ENCODE measurements at regions not wholly inside any gene's neighbourhood (a gene's known extent, or its start where the extent isn't known, plus 50 kb on each side); places are given as distances from the start of the nearest gene placed in this dataset.

DNA sequence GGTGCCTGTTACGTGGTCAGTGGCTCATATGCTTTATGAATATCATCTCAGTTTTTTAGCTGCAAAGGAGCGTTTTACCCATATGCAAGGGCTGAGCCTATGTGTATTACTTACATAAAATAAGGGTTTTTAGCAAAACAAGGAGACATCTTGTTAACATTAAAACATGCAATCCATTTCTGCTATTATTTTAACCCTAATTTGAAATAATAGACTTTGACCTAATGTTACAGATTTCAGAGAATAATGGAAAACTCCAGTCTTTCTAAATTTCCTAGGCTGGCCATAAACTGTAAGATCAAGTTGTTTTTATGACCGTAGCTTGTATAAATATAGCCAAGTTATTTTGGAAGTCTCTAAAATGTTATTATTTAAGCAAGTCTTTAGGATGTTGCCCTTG, 121.1 kb upstream of the SEMA6A start:
- DNase-seq (ENCODE audit: low spot score), result no peak

- DNase-seq (ENCODE audit: low spot score), result no peak
Measured at GRCh38 chr5:116686438-116686837, 111.8 kb upstream of the SEMA6A start.

GRCh38 chr5:116685931-116686330, 111.3 kb upstream of the SEMA6A start:
- DNase-seq (ENCODE audit: low spot score), result no peak

DNA sequence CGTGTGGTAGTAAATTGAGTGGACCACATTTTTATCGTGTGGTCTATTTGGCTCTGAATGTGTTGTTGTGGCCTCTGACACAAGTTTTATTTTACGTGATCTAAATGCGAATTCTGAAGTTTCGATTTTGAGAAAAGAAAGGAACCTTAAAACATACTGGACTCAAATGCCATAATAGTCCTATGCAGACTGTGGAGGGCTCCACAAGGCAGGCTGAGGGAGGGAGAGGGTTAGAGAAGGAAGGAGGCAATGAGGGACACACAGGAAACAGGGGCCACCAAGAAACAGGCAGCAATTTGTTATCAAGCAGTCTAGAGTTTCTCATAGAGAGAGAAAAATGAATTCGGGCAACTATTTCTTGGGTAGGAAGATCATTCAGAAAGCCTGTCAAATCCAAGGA, 110.4 kb upstream of the SEMA6A start:
- no peak for DNase-seq (ENCODE audit: low spot score)

DNA sequence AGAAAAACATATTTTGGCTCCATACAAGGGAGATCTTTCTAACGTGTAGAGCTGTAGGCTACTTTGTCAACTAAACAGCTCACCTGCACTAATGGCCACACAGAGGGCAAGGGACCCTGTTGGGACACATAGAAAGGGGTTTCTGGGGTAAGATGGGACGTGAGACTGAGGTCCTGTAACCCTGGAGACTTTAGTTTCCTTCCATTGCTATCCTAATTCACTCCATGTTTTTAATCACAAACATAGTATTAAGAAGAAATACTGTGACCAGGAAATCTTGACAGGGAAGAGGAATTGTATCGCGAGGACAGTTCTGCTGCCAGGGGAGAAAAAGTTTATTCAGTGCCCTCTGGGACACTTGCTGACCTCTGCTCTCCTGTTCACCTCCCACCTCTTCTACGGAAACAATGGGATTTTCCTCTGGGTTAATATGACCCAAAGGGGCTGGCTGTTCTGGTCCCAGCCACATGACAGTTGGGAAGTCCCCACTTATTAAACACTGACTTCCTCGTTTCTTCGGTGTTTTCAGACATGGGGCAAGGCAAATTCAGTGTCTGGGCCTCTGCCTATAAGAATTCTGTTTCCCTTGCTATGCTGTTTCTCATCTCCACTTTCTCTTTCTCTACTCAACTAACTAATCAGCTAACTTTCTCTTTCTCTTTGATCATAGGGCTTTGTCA, 106.9 kb upstream of the SEMA6A start:
- DNase-seq (ENCODE audit: low spot score), result no peak

GRCh38 chr5:116675626-116675910, 100.9 kb upstream of the SEMA6A start:
- no peak for DNase-seq (ENCODE audit: low spot score)

GRCh38 chr5:116674881-116675625, 100.4 kb upstream of the SEMA6A start:
- DNase-seq (ENCODE audit: low spot score), result no peak

DNA sequence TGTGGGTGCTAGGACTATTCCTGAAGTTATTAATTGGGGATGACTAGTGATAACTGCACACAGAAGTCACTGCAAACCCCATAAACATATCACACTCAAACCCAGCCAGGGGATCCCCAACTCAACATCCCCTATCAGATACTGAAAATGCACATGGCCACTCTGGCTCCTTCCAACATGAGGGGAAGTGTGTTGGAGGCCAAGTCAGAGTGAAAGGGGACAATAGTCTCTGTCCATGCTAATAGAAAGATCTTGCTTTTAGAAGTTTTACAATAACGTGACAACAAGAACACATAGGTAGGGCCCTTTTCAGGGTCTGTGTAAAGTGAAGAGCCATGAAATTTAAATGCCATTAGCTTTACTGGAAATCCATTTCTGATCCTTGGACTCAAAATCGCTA, 98.8 kb upstream of the SEMA6A start:
- DNase-seq (ENCODE audit: low spot score), result no peak

DNA sequence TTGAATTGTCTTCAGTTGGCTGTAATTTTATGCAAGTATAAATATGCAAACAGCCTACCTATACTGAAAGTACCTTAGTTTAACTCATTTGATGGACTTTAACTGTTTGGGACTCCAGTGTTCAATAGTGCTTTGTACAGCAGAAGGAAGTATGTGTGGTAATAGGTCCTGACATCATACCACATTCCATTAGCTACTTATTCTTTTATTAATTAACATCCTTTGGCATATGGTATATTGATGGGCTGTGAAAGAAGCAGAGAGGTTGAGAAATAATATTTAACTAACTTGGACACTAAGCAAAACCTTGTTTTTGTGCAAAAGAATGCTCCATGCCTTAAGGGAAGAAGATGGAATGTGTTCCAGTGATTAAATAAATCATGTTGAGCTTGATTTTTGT, 97.6 kb upstream of the SEMA6A start:
- DNase-seq (ENCODE audit: low spot score), result no peak

DNA sequence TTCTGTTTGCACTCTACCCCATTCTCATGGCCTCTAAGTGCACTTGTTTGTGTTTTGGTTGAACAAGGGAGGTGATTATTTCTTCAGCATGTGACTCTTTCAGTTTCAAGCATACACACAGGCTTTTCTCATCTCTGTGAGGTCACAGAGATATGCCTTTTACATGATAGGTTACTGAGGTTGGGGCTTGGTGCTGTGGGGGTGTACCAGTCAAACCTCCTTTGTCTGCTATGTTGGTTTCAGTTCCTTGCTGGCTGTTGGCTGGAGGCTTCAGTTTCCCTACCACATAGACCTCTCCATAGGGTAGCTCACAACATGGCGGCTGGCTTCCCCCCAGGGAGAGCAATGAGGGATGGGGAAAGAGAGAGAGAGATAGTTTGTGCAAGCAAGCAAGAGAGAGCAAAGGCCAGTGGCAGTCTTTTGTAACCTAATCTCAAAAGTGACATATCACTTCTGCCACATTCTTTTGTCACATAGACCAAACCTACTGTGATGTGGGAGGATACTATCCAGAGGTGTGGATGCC, 96.7 kb upstream of the SEMA6A start:
- DNase-seq (ENCODE audit: low spot score), result no peak

GRCh38 chr5:116669261-116670031, 94.8 kb upstream of the SEMA6A start:
- DNase-seq (ENCODE audit: low spot score), result no peak

GRCh38 chr5:116668390-116668789, 93.8 kb upstream of the SEMA6A start:
- DNase-seq (ENCODE audit: low spot score), result no peak

DNA sequence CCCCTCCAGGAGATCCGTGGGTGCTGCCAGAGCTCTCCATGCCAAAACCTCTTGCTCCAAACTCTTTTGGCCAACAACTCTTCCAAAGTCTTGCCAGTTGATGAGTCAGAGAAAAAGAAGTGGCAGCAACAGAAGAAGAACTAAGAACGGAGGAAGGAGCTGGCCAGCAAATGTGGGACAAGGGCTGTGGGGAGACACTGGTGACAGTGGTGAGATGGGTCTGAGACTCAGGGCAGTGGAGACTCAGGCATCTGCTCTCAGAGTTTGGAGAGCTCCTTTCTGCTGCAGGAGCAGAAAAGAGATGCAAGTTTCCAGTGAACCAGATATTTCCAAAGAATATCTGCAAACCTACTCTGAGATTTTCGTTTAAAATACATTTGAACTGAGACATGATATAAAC, 92.3 kb upstream of the SEMA6A start:
- DNase-seq (ENCODE audit: low spot score), result no peak

DNA sequence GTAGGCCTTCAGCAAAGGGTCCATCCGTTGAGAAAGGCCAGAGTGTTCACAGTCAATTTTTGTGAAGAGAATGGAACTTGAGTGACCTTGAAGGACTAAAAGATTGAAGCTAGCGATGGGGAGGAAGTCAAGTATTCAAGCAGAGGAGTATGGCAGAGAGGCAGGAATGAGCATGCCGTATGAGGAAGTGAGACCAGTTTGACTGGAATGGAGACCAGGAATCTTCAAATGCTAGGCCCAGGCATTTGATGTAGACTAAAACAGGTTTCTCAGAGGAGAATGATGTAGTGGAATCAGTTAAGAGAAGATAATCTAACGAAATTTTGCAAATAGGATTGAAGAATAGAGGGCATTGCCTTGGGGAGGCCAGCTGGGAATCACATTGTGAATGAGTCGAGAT, 90.4 kb upstream of the SEMA6A start:
- no peak for DNase-seq (ENCODE audit: low spot score)

DNA sequence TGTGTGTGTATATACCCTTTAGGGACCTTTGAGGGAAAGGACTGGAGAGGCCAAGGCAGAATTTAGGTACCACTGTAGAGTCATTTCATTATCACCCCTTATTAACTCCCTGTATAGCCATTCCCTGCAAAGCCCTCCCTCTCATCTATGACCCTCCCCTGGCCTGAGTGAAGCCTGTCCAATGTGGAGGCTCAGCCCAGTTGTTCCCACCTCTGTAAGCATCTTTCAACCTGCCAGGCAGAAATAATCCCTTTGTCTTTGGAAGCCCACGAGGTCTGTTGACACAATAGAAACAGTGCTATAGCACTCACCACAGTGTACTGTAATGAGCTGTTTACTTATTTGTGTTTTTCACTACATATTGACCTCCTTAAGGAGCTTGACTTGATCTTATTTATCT, 88.5 kb upstream of the SEMA6A start:
- DNase-seq (ENCODE audit: low spot score), result no peak

- no peak for DNase-seq (ENCODE audit: low spot score)
Measured at GRCh38 chr5:116661419-116661818, 86.8 kb upstream of the SEMA6A start.

DNA sequence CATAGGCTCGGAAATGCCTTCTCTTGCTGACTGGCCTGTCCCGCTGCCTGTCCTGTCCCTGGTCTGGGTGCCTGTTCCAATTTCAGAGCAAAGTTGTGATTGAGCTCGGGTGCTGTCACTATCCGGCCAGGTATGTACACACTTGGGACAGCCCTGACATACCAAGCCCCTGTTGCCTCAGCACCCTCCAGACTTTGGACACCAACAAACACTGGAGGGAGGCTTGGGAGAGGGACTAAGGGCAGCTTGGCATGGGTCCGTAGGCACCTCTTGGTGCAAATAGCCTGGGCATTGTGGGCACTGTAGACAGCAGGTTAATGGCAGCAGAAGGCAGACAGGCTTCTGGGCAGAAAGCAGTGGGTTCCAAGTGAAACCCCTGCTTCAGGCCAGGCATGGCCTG, 86.3 kb upstream of the SEMA6A start:
- no peak for DNase-seq (ENCODE audit: low spot score)

DNA sequence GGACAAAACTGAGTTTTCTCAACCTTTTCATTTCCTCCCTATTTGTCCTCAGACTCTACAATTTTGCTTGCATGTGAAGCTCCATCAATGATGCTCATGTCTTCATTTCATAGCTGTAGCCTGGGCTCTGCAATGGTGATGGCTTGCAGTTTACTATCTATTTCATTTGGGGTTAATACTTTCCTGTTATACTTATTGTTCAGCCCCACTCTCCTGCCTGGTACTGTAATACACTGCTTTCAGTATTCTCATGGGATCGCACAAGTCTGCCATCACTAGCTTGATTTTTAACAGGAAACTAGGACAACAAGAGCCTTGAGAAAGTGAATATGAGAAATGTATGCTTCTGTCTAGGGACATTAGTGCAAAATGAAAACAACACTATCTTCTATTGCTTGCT, 84.2 kb upstream of the SEMA6A start:
- DNase-seq (ENCODE audit: low spot score), result no peak

- no peak for DNase-seq (ENCODE audit: low spot score)
Measured at GRCh38 chr5:116658141-116658540, 83.5 kb upstream of the SEMA6A start.

- DNase-seq (ENCODE audit: low spot score), result no peak
Measured at GRCh38 chr5:116655431-116655830, 80.8 kb upstream of the SEMA6A start.

DNA sequence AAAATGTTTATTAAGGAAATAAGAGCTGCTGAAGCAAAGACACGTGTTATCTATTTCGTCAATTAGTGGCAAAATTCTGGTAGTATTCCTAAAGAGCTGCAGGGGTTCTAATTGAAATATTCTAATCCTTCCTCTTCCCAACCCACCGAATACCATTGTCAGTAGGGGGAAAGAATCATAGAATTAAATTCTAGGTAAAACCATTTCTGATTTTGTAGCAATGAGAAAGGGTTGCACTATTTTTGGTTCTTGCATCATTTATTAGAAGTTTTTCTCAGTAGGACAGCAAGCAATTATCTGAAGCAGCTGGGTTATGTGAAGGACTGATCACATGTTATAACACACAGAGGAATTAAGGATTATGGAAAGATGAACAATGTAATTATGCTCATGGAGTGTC, 80.3 kb upstream of the SEMA6A start:
- DNase-seq (ENCODE audit: low spot score), result no peak

DNA sequence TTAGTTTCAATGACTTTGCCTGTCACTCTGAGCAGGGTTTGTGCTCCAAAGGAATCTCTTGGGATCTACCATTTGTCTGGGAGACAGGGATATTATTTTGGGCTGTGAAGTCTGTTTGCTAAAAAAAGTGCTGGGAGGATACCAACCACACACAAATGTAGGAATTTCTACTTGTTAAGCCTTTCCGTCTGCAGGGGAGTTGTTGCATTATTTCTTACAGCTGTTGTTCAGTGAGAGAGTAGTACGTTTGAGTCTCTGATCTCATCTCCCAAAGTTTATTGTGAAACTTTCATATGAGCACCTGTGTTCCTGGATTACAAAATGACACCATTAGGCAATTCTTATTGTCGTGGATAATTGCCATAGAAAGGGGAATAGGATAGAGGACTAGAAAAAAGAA, 78.3 kb upstream of the SEMA6A start:
- DNase-seq (ENCODE audit: low spot score), result no peak

GRCh38 chr5:116652196-116652729, 77.6 kb upstream of the SEMA6A start:
- no peak for DNase-seq (ENCODE audit: low spot score)
